ENCODE measurements at regions not wholly inside any gene's neighbourhood (a gene's known extent, or its start where the extent isn't known, plus 50 kb on each side); places are given as distances from the start of the nearest gene placed in this dataset.

GRCh38 chr7:37578350-37578749 lies 105.2 kb upstream of the GPR141 start:
- TF ChIP-seq CTCF (IDR thresholded peaks at IDR 0.05) = no peak
- TF ChIP-seq EZH2phosphoT487 (IDR thresholded peaks at IDR 0.05) = no peak

All from neural progenitor cell (in vitro differentiated cells).